ENCODE measurements at regions not wholly inside any gene's neighbourhood (a gene's known extent, or its start where the extent isn't known, plus 50 kb on each side); places are given as distances from the start of the nearest gene placed in this dataset.

DNA sequence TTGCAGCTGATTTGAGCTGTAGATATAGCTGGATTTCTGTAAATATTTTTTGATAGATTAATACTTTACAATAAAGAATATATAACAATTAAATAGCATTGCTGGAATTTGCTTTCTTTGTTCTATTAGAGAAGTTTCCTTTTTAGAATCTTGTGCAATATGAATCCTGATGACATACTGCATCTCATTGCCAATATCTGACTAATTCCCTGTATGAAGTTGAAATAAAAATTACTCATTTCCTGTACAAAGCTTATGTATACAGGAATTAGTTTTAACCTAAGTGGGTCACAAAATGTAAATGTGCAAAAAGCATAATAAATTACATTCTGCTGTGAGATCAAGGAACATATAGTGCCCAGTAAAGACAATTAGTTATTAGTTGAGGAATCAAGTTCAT is 72.8 kb upstream of the TMEFF2 start:
- no peak for DNase-seq

GRCh38 chr2:192265751-192266150 is 71.0 kb upstream of the TMEFF2 start:
- DNase-seq = no peak

DNA sequence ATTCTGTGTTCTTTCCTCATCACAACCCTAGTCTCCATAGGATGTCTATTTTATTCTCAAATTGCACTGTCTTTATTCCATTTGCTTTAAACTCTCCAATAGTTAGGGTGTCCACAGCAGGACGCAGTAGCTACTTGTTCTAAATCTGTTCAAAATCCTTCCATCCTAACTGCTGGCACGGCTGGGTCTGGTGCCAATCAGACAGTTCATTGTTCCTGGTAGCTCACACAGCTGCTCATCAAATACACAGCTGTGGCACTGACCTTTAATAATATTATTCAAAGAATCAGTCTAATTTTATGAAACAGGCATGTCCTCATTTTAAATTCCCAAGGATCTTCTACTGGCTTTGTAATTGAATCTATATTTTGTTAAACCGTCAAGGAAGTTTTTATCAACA is 59.7 kb upstream of the TMEFF2 start:
- no peak for DNase-seq

GRCh38 chr2:192253692-192254091 is 59.0 kb upstream of the TMEFF2 start:
- no peak for DNase-seq

DNA sequence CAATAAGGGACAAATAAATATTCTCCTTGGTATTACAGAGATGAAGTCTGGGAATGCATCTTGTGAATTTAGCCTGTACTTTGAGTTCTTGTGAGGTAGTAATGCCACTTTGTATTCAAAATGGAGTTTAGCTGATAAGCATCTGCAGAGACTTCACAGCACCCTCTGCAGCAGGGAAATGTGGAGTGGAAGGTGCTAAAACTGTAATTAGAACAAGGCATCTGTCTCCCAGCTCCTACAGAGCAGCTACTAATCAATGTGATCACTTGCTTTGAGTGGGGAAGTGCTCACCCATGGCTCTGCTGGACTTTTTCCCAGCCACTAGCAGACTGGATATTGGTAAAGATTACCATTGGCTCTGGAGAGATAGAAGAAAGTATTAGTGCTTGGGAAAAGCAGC is 56.2 kb upstream of the TMEFF2 start:
- no peak for DNase-seq

DNA sequence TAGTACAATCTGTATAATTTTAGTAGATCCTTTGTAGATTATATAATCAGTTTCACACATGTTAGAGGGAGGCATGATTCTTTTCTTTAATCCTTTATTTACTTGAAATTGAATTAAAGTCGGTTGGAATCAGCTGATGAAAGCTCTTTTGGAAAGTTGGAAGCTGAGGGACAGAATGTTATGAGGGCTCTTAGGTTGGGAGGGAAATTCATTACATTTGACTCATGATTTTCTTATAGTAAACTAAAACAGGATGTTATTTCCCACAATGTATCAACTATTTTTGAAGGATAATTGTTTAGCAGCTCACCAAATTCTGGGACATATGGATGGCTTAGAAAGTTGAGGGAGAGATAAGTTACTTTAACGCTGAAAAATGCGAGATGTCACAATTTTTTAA is 52.7 kb upstream of the TMEFF2 start:
- DNase-seq = no peak

- DNase-seq = no peak
Observed at GRCh38 chr2:192246297-192246696, 51.6 kb upstream of the TMEFF2 start.

DNA sequence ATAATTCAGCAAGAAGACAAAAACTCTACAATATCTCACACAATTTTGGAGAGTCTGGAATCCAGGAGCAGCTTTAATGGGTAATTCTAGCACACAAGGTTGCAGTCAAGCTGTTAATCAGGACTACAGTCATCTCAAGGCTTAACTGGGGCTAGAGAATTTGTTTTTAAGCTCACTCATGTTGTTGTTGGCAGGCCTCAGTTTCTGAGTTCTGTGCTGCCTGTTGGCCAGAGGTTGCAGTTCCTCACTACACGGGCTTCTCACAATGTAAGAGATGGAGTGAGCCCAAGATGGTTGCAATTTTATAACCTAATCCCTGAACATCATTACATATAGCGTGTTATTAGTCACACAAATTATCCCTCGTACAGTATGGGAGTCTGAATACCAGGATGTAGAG is 50.6 kb upstream of the TMEFF2 start:
- no peak for DNase-seq
